HG02852 (cell line): ENCODE measurements at regions not wholly inside any gene's neighbourhood (a gene's known extent, or its start where the extent isn't known, plus 50 kb on each side); places are given as distances from the start of the nearest gene placed in this dataset.
"Not testable (repeated sequence)": the region's sequence is repeated elsewhere in the genome, so short reads cannot be mapped to it uniquely, and the experiment has no call there.

ENCODE experiments used
- ATAC-seq: cut with Tn5 transposase; IDR thresholded peaks from one replicate; pipeline ENCODE4 v1.9.1; 2021; ENCODE audit warnings: mild to moderate bottlenecking, moderate library complexity; ENCODE audit not compliant: unreplicated experiment

GRCh38 chr2:145935016-145935415 lies 1415.1 kb upstream of the ZEB2 start:
- no peak for ATAC-seq

- ATAC-seq, result no peak
Observed at GRCh38 chr2:145931781-145932395, 1412.0 kb upstream of the ZEB2 start.

DNA sequence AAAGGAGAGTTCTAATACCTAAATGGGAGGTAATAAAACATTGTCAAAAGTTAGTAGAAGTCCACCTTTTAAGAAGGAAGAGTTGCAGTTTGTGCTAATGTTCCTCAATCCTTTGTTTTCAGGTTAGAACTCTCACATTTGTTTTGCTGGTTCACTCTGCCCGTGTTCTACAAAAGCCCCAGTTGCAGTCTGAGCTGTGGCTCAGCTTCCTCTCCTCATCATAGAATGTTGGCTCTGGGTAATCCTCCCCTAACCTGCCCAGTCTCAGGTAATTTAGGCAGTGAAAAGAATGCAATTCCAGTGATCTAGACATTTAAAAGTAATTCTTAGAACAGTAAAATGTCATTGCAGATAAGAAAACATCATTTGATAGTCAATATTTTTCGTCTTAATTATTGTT lies 1410.4 kb upstream of the ZEB2 start:
- no peak for ATAC-seq

DNA sequence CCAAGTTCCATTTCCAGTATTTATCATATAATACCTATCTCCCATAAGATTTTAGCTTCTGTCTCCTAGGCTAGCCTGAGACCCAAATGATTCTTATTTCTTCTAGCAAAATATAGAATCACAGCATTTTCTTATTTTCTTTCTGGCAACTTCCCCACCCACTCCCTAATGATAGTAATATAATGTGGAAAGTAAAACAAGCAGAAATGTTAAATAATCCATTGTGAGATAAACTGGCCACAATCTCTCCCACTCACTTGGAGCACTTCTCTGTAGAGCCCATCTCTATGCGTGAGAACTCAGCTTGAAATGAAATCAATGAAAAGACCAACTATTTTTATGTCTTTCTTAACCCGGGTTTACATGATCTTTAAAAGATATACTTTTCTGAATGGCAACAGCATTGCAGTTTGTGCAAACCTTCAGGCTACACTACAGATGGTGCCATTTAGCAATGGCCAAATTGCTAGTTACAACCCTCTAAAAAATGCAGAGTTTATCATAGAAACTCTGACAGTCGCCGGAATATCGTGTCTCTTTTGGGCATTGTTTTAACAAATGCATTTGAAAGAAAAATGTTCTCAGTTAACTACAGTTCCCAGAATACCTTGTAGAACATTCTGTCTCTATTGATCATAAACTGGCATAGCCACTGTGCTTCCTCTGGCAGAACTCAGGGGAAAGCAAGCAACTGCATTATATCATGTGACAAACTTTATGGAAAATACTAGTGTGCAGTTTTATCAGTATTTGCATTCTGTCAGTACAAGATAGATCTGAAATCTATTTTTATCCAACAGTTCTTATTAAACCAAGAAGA lies 1407.4 kb upstream of the ZEB2 start:
- ATAC-seq, result no peak

DNA sequence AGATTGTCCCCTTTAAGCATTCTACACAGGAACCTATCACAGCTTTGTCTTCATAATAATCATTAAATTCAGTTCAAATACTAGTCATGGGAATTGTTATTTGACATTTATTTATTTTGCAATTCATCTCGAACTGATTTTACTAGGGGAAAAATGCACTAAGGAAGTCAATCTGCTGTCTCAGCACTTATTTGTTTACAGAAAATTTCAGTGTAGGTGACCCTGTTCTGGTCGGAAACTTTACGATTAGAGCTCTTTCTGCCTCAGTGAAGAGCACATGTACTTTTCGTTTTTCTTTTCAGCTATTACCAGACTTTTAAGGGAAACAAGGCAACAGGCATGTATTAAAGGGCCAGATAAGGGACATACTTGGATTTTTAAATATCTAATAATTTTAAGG lies 1405.7 kb upstream of the ZEB2 start:
- ATAC-seq, result no peak

- no peak for ATAC-seq
Observed at GRCh38 chr2:145919477-145919876, 1399.6 kb upstream of the ZEB2 start.

GRCh38 chr2:145918951-145919350 lies 1399.0 kb upstream of the ZEB2 start:
- ATAC-seq, result no peak

GRCh38 chr2:145916799-145917198 lies 1396.9 kb upstream of the ZEB2 start:
- ATAC-seq, result no peak

GRCh38 chr2:145914716-145915115 lies 1394.8 kb upstream of the ZEB2 start:
- ATAC-seq, result no peak

DNA sequence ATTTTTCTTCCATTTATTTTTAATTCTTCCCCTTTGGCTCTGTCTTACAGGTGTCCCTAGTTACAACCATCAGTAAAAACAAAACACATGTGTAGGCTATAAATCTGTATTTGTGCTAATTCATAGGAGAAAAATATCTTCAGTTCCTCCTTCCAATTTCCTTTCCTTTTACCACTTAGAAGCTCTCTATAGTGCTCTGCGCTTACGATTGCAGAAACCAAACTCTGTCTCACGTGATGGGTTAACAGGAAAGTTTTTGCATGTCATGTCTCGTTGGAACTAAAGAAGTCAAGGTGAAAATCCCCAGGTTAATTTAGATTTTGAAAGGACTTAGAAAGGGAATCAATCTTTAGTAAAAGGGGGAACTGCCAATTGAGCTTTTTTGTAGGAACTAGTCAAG lies 1390.5 kb upstream of the ZEB2 start:
- peak; percentile 87 for ATAC-seq

- ATAC-seq, result no peak
Observed at GRCh38 chr2:145909766-145910165, 1389.8 kb upstream of the ZEB2 start.

- no peak for ATAC-seq
Observed at GRCh38 chr2:145909175-145909755, 1389.3 kb upstream of the ZEB2 start.

DNA sequence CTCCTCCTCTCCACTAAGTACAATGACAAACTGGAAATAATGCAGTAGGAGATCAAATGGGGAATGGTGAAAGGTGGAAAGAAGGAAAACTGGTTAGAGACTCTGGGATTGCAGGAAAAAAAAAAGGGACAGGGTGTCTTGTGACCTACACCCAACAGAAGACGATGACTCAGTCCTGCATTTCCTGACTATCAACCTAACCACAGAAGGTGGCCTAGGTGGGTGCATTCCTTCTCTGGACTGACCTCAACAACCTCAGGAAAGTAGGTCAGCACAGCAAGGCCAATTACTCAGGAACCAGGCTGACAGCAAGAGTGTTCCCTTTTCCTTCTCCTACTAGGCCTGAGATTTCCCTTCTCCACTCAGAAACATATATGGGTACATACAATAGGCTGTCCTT lies 1386.4 kb upstream of the ZEB2 start:
- ATAC-seq, result no peak

GRCh38 chr2:145905371-145905770 lies 1385.5 kb upstream of the ZEB2 start:
- no peak for ATAC-seq

DNA sequence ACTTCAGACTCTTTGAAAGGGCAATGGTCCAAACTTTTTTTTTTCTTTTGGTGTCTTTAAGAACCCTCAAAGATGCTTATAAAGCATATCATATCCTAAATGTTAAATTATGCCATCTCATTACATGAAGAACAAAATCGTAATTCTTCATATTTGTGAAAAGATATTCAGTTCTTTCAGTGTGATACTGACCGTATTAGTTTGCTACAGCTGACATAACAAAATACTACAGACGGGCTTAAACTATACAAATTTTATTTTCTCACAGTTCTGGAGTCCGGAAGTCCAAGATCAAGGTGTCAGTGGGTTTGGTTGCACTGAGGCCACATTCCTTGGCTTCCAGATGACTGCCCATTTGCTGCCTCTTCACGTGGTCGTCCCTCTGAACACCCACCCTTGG lies 1377.2 kb upstream of the ZEB2 start:
- ATAC-seq, result no peak

DNA sequence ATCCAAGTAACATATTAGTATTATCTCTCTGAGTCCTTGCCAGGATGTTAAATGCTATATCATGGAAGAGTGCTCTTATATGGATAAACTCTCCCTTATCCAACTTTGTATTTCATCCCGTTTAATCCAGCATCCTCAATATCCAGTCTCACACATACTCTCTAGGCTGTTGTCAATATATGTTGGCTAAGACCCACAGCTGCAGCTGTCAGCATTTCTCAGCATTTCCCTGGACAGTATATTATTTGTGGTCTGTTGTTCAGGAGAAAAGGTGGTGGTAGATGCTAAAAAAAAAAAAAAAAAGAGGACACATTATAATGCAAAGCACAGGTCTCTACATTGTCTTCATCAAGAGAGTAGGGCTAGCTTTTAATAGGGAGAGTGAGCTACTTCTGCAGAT lies 1368.0 kb upstream of the ZEB2 start:
- ATAC-seq, result no peak

DNA sequence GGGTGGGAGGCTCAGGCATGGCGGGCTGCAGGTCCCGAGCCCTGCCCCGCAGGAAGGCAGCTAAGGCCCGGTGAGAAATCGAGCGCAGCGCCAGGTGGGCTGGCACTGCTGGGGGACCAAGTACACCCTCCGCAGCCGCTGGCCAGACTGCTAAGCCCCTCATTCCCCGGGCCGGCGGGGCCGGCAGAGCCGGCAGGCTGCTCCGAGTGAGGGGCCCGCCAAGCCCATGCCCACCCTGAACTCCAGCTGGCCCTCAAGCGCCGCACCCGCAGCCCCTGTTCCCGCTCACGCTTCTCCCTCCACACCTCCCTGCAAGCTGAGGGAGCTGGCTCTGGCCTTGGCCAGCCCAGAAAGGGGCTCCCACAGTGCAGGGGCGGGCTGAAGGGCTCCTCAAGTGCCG lies 1361.1 kb upstream of the ZEB2 start:
- ATAC-seq, result not testable (repeated sequence)

- ATAC-seq, result no peak
Observed at GRCh38 chr2:145875016-145875415, 1355.1 kb upstream of the ZEB2 start.

DNA sequence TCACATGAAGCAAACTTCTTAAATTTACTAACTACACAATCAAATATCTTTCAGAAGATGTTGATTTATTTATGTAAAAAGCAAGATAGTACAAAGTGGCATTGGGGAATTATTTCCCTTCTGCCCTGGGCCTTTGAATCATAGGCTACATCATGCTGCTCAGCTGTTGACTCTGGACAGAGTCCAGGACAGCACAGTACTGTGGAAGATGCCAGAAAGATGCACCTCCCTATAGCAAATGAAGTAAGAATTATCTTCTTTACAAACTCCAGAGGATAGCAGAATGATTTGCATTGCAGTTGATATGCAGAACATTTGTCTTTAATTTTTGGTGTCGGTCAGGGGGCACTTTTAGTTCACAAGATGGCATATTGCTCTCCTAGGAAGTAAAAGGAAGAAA lies 1354.5 kb upstream of the ZEB2 start:
- ATAC-seq, result no peak

DNA sequence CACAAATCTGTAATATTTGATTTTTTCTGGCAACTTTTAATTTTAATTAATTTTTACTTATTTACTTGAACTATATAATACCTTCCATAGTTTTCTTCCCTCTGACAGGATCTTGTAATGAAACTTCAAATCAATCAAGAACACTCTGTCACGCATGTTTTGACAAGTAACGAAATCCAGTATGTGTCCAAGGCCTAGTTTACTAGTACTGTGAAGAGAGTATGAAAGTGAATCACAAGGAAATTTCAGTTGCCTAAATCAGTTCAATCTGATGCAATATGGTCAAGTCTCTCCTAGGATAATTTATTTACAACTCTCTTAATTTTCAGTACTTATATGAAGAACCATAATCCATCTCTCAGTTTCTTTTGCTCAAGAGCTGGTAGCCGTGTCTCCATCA lies 1344.6 kb upstream of the ZEB2 start:
- ATAC-seq, result no peak

DNA sequence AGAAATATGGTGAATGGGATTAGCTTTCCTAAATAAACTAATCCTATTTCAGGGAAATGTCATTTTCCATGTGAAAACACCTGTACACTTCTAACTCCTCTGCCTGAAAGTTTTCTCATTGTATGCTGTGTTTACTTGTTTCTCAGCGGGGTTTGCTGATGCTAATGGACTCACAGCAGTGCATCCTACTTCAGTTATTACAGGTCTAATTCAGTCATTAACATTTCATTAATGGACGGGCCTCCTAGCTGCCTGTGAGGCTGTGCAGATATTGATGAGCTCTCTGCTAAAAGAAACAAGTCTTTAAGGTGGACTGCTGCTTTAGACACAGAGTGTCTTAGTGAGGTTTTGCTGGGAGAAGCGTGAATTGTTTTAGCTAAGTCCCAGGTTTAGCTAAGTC lies 1342.0 kb upstream of the ZEB2 start:
- ATAC-seq, result no peak

DNA sequence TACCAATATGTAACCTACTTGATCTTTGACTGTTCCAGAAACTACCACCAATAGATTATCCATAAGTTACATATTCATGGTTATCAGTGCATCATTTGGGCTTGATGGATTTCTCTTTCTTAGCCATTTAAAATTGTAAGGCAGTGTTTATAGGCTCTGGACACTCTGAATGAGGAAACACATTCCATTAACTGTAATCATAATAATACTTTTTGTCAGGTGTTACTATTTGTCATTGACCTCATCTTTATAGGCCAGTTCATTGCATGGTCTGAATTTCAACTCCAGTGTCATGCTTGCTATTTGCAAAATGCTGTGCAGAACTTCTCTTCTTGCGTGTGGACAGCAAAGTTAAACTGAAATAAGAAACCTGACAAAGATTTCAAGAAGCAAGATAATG lies 1340.2 kb upstream of the ZEB2 start:
- ATAC-seq, result no peak
